Activated CD4-positive, alpha-beta T cell treated with anti-CD3 and anti-CD28 coated beads, Interleukin-2, amount 10 ng/mL, durations not matched to agents 7 days and 5 days (primary cell): ENCODE measurements at regions not wholly inside any gene's neighbourhood (a gene's known extent, or its start where the extent isn't known, plus 50 kb on each side); places are given as distances from the start of the nearest gene placed in this dataset.

Experiments used
- CTCF ChIA-PET: fragments of 350-600 bp; sonication (Branson Sonifier 250); formaldehyde crosslinking; loops from one replicate; lab custom pipeline; 2021; ENCODE audit warnings: antibody characterized with exemption; lab: Charles Lee
- POLR2A ChIA-PET: fragments of 350-600 bp; sonication (Branson Sonifier 250); formaldehyde crosslinking; loops from one replicate; lab custom pipeline; 2021; ENCODE audit warnings: antibody characterized with exemption; lab: Charles Lee
- DNase-seq: peaks from one replicate; pipeline ENCODE4 v3.0.0-alpha.2; 2020
- H3K27ac Mint-ChIP-seq: one replicate; pipeline ENCODE4 v1.8.0; 2021; ENCODE audit warnings: mild to moderate bottlenecking, moderate library complexity, mixed read lengths
- H3K27me3 Mint-ChIP-seq: one replicate; pipeline ENCODE4 v1.8.0; 2021; ENCODE audit warnings: mixed read lengths
- H3K36me3 Mint-ChIP-seq: one replicate; pipeline ENCODE4 v1.8.0; 2021; ENCODE audit warnings: low read depth, mixed read lengths
- H3K4me1 Mint-ChIP-seq: one replicate; pipeline ENCODE4 v1.8.0; 2021; ENCODE audit warnings: mixed read lengths
- H3K4me3 Mint-ChIP-seq: one replicate; pipeline ENCODE4 v1.8.0; 2021; ENCODE audit warnings: mild to moderate bottlenecking, moderate library complexity, mixed read lengths
- H3K9me3 Mint-ChIP-seq: one replicate; pipeline ENCODE4 v1.8.0; 2021; ENCODE audit warnings: mixed read lengths

DNA sequence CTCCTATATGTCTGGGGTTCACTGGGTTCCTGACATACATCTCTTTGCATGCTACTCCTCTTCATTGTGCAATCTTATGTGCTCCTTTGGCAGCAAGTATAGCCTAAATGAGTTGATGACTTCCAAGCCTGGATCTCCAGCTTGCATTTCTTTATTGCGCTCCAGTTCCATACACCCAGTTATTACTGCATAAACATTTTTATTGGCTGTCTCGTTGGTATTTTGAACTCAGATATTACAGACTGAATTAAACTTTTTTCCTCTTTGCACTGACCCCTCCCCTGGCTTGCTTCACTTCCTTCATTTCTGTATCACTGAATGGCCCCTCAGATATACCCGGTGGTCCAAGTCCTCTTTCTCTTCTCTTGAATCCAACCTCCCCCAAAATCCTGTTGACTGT lies 219.2 kb downstream of the MC4R start:
- Mint-ChIP-seq H3K36me3 (no peaks in the 10 kb centered on the region), H3K27ac (no peak overlapping the region), H3K9me3 (no peaks in the 10 kb centered on the region), H3K27me3 (no peaks in the 10 kb centered on the region), H3K4me1 (no peaks in the 10 kb centered on the region), H3K4me3 (no peak overlapping the region)
- POLR2A ChIA-PET: no interaction called here
- CTCF ChIA-PET: no interaction called here
- DNase-seq: no peak

DNA sequence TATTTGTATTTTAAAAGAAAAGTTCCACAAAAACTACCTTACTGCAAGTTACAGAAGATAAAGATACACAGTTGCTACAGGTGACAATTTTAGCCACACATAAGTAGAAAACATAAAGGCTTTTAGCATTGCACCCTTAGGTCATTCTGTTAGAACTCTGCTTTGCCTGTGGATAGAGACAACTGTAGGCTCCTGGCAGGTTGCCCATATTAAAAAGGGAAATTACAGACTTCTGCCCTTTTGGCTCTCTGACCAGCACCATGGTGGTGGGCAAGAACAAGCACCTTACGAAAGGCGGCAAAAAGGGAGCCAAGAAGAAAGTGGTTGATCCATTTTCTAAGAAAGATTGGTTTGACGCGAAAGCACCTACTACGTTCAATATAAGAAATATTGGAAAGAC lies 223.3 kb downstream of the MC4R start:
- H3K27ac Mint-ChIP-seq: no peak overlapping the region
- no peaks in the 10 kb centered on the region for H3K4me1 Mint-ChIP-seq
- no peak overlapping the region for H3K4me3 Mint-ChIP-seq

DNA sequence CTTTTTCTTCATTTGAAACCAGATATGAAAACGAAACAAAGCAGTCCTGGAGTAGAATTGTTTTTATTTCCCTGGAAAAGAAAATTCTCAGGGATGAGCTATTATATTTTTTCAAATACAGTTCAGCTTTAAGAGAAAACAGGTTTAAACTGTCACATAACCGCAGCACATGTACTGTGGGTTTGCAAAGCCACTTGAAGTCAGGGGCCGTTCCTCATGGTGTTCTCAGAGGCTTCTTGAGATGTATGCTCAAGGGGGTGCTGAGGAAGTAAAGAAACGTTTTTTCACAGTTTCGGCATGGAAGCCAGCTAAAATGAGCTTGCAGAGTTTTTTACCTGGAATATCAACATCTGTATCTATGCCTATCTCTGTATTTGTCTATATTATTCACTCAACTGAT lies 225.3 kb downstream of the MC4R start:
- ChIA-PET POLR2A (no interaction called here), CTCF (no interaction called here)
- Mint-ChIP-seq H3K27ac (no peak overlapping the region), H3K9me3 (no peaks in the 10 kb centered on the region), H3K4me3 (no peak overlapping the region), H3K4me1 (no peaks in the 10 kb centered on the region), H3K36me3 (no peaks in the 10 kb centered on the region), H3K27me3 (no peaks in the 10 kb centered on the region)
- no peak for DNase-seq

More for the DNA sequence above, 223.3 kb downstream of the MC4R start:
- Mint-ChIP-seq H3K9me3 (no peaks in the 10 kb centered on the region), H3K36me3 (no peaks in the 10 kb centered on the region), H3K27me3 (no peaks in the 10 kb centered on the region)
- ChIA-PET POLR2A (no interaction called here), CTCF (no interaction called here)
- DNase-seq: no peak

DNA sequence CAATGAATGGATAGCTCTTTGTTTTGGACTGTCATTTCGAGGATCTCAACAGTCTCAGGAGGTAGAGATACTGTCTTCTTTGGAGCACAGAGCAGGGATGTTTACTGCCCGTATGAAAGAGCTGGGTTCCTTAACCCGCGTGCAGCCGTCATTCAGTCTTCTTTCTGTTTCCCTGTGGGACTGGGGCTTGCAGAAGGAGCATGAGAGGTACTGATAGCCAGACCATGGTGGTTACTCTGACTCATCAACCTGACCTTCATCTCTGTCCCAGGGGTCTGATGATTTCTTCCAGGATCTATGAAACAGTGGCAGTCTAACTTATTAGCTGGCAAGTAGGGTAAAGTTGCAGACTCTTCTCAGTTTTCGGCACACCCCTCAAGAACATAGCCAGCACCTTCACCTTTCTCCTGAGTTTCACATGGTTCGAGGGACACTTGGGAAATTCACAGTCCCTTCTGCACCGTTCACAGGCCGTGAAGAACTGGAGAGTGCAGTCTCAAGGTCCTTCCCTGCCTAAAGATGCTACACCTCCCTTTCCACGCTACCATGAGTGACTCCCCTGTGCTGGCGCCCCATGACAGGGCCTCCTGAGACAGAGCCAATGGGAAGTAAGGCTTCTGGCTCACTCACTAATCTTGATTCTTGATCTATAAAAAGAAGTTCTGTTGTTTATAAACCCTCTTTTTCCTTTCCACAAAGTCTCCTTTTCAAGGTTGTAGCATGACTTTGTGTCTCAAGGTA lies 226.2 kb downstream of the MC4R start:
- CTCF ChIA-PET: no interaction called here
- no peaks in the 10 kb centered on the region for H3K9me3 Mint-ChIP-seq
- no peaks in the 10 kb centered on the region for H3K27me3 Mint-ChIP-seq
- H3K4me3 Mint-ChIP-seq: no peak overlapping the region
- H3K4me1 Mint-ChIP-seq: no peaks in the 10 kb centered on the region
- no peaks in the 10 kb centered on the region for H3K36me3 Mint-ChIP-seq
- POLR2A ChIA-PET: no interaction called here
- H3K27ac Mint-ChIP-seq: no peak overlapping the region
- no peak for DNase-seq

GRCh38 chr18:60145776-60146175 lies 226.8 kb downstream of the MC4R start:
- H3K9me3 Mint-ChIP-seq: no peaks in the 10 kb centered on the region
- DNase-seq: no peak
- H3K4me3 Mint-ChIP-seq: no peak overlapping the region
- H3K36me3 Mint-ChIP-seq: no peaks in the 10 kb centered on the region
- ChIA-PET CTCF (interaction anchor here (0.8 kb wide), 1 partner anchor 323 kb away, joined by 3 read pairs; no protein-coding TSS in a partner anchor), POLR2A (no interaction called here)
- no peaks in the 10 kb centered on the region for H3K4me1 Mint-ChIP-seq
- no peaks in the 10 kb centered on the region for H3K27me3 Mint-ChIP-seq
- H3K27ac Mint-ChIP-seq: no peak overlapping the region

- H3K36me3 Mint-ChIP-seq: no peaks in the 10 kb centered on the region
- no peaks in the 10 kb centered on the region for H3K4me1 Mint-ChIP-seq
- no peak for DNase-seq
- no peak overlapping the region for H3K27ac Mint-ChIP-seq
- no peak overlapping the region for H3K4me3 Mint-ChIP-seq
- ChIA-PET CTCF (no interaction called here), POLR2A (no interaction called here)
- peaks cover 9% of the 10 kb centered on the region for H3K9me3 Mint-ChIP-seq
- no peaks in the 10 kb centered on the region for H3K27me3 Mint-ChIP-seq
These were observed 235.0 kb downstream of the PMAIP1 start for GRCh38 chr18:60134806-60135205.

GRCh38 chr18:60130284-60130683 lies 230.5 kb downstream of the PMAIP1 start:
- ChIA-PET POLR2A (no interaction called here), CTCF (no interaction called here)
- Mint-ChIP-seq H3K4me3 (no peak overlapping the region), H3K9me3 (peaks cover 5% of the 10 kb centered on the region), H3K27ac (no peak overlapping the region), H3K4me1 (no peaks in the 10 kb centered on the region), H3K36me3 (no peaks in the 10 kb centered on the region), H3K27me3 (no peaks in the 10 kb centered on the region)
- no peak for DNase-seq

- H3K4me3 Mint-ChIP-seq: no peak overlapping the region
- ChIA-PET POLR2A (no interaction called here), CTCF (interaction anchor here (0.6 to 0.7 kb wide), 2 partner anchors 14 to 16 kb away, joined by 3 to 4 read pairs; no protein-coding TSS in a partner anchor)
- H3K9me3 Mint-ChIP-seq: no peaks in the 10 kb centered on the region
- peaks cover 1% of the 10 kb centered on the region for H3K27me3 Mint-ChIP-seq
- no peak for DNase-seq
- no peaks in the 10 kb centered on the region for H3K36me3 Mint-ChIP-seq
- no peaks in the 10 kb centered on the region for H3K4me1 Mint-ChIP-seq
- H3K27ac Mint-ChIP-seq: no peak overlapping the region
These were observed 223.2 kb downstream of the PMAIP1 start for GRCh38 chr18:60123031-60123430.

DNA sequence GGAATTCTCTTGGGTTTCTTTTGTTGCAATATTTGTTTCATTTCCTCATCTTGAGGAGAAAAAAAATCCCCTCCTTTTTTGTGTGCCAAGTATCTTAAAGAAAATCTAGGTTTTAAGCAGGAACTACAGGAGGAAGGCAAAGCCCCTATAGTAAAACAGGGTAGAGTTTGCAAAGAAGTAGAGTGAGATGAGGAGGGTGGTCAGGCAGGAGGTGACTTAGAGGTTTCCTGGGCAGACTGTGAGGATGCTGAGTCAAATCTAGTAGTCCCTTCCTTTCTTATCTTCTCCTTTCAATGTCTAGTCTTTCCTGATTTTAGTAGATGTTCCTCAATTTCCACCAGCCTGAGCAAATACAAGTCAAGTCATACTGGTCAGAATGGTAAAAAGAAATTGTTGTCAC lies 222.5 kb downstream of the PMAIP1 start:
- no peak overlapping the region for H3K4me3 Mint-ChIP-seq
- POLR2A ChIA-PET: no interaction called here
- H3K4me1 Mint-ChIP-seq: no peaks in the 10 kb centered on the region
- CTCF ChIA-PET: interaction anchor here (0.7 kb wide), 1 partner anchor 13 kb away, joined by 3 read pairs; no protein-coding TSS in a partner anchor
- DNase-seq: no peak
- no peaks in the 10 kb centered on the region for H3K36me3 Mint-ChIP-seq
- no peaks in the 10 kb centered on the region for H3K9me3 Mint-ChIP-seq
- peaks cover 1% of the 10 kb centered on the region for H3K27me3 Mint-ChIP-seq
- H3K27ac Mint-ChIP-seq: no peak overlapping the region

- no peaks in the 10 kb centered on the region for H3K4me1 Mint-ChIP-seq
- no peaks in the 10 kb centered on the region for H3K9me3 Mint-ChIP-seq
- no peak overlapping the region for H3K4me3 Mint-ChIP-seq
- H3K36me3 Mint-ChIP-seq: no peaks in the 10 kb centered on the region
- H3K27me3 Mint-ChIP-seq: peaks cover 1% of the 10 kb centered on the region
- ChIA-PET POLR2A (no interaction called here), CTCF (no interaction called here)
- no peak overlapping the region for H3K27ac Mint-ChIP-seq
- no peak for DNase-seq
These were observed 220.5 kb downstream of the PMAIP1 start for GRCh38 chr18:60120231-60120750.

DNA sequence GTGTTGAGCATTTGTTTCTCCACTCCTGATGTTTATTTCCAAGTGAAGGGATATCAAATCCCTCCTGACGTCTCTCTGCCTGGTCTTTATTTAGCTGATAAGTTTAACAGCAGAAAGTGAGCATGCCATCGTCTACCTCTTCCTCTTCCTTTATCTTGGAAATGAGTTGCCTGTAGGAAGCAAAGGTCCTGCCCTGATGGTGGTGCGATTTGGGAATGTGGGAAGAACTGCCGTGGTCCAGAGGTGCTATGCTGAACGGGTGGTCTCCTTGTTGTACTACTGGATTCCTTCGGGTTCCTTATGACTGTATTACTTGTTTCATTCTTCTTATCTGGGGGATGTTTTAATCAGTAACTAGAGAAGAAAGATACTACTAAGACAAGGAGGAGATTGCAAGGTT lies 217.5 kb downstream of the PMAIP1 start:
- Mint-ChIP-seq H3K9me3 (no peaks in the 10 kb centered on the region), H3K4me3 (no peak overlapping the region), H3K27ac (no peak overlapping the region), H3K4me1 (no peaks in the 10 kb centered on the region), H3K36me3 (no peaks in the 10 kb centered on the region), H3K27me3 (no peaks in the 10 kb centered on the region)
- ChIA-PET CTCF (interaction anchor here (0.7 kb wide), 1 partner anchor 154 kb away, joined by 3 read pairs; no protein-coding TSS in a partner anchor), POLR2A (no interaction called here)
- no peak for DNase-seq

- Mint-ChIP-seq H3K4me3 (no peak overlapping the region), H3K9me3 (no peaks in the 10 kb centered on the region), H3K4me1 (no peaks in the 10 kb centered on the region), H3K27ac (no peak overlapping the region), H3K27me3 (no peaks in the 10 kb centered on the region), H3K36me3 (no peaks in the 10 kb centered on the region)
- POLR2A ChIA-PET: no interaction called here
- no peak for DNase-seq
- CTCF ChIA-PET: no interaction called here
These were observed 213.6 kb downstream of the PMAIP1 start for GRCh38 chr18:60113396-60113795.

- Mint-ChIP-seq H3K4me1 (no peaks in the 10 kb centered on the region), H3K36me3 (no peaks in the 10 kb centered on the region)
- POLR2A ChIA-PET: no interaction called here
These were observed 212.6 kb downstream of the PMAIP1 start for GRCh38 chr18:60112369-60112768.

GRCh38 chr18:60111525-60111924 lies 211.7 kb downstream of the PMAIP1 start:
- no peaks in the 10 kb centered on the region for H3K9me3 Mint-ChIP-seq
- DNase-seq: no peak
- H3K4me3 Mint-ChIP-seq: no peak overlapping the region
- ChIA-PET CTCF (no interaction called here), POLR2A (no interaction called here)
- H3K27ac Mint-ChIP-seq: no peak overlapping the region
- H3K4me1 Mint-ChIP-seq: no peaks in the 10 kb centered on the region
- no peaks in the 10 kb centered on the region for H3K27me3 Mint-ChIP-seq
- no peaks in the 10 kb centered on the region for H3K36me3 Mint-ChIP-seq

More at GRCh38 chr18:60112369-60112768, 212.6 kb downstream of the PMAIP1 start:
- DNase-seq: no peak
- CTCF ChIA-PET: no interaction called here
- Mint-ChIP-seq H3K9me3 (no peaks in the 10 kb centered on the region), H3K4me3 (no peak overlapping the region), H3K27ac (no peak overlapping the region), H3K27me3 (no peaks in the 10 kb centered on the region)
